AG09309 (cell line): ENCODE measurements at regions not wholly inside any gene's neighbourhood (a gene's known extent, or its start where the extent isn't known, plus 50 kb on each side); places are given as distances from the start of the nearest gene placed in this dataset.
"Not testable (repeated sequence)": the region's sequence is repeated elsewhere in the genome, so short reads cannot be mapped to it uniquely, and the experiment has no call there.

ENCODE experiments used
- DNase-seq: peaks from one replicate; pipeline ENCODE4 v3.0.0-alpha.2; 2010; ENCODE audit warnings: low read depth
- H3K4me3 ChIP-seq: 2 replicates; pipeline ENCODE4 v1.5.1; 2011; ENCODE audit warnings: mild to moderate bottlenecking, low read depth, low read length, moderate library complexity; ENCODE audit not compliant: control insufficient read depth
- TF ChIP-seq, protein P1 (sequence below): IDR thresholded peaks from 2 replicates; pipeline ENCODE4 v1.5.1; 2011; ENCODE audit warnings: mild to moderate bottlenecking, low read depth, low read length, inconsistent platforms; ENCODE audit not compliant: insufficient read depth, control insufficient read depth; ENCODE audit errors: missing control alignments

DNA sequence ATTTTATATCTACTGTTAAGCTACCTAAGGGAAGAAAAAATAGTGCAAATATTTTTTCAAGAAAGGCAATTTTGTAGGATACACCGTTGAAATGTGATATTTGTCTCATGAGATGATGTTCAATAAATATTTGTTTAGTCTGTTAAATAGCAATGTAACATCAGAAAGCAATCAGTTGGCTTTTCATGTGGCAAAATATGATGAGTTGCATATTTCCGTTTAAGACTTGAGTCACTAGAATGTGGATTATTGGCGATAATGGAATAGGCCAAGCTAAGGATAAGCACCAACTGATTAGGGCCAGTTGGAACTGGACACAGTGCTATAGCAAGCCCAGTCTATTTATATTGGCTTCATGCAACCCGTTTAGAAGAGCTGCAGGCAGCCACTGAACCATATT is 250.4 kb upstream of the SLC16A7 start:
- DNase-seq: no peak
- TF ChIP-seq, protein P1, sequence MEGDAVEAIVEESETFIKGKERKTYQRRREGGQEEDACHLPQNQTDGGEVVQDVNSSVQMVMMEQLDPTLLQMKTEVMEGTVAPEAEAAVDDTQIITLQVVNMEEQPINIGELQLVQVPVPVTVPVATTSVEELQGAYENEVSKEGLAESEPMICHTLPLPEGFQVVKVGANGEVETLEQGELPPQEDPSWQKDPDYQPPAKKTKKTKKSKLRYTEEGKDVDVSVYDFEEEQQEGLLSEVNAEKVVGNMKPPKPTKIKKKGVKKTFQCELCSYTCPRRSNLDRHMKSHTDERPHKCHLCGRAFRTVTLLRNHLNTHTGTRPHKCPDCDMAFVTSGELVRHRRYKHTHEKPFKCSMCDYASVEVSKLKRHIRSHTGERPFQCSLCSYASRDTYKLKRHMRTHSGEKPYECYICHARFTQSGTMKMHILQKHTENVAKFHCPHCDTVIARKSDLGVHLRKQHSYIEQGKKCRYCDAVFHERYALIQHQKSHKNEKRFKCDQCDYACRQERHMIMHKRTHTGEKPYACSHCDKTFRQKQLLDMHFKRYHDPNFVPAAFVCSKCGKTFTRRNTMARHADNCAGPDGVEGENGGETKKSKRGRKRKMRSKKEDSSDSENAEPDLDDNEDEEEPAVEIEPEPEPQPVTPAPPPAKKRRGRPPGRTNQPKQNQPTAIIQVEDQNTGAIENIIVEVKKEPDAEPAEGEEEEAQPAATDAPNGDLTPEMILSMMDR: no peak

DNA sequence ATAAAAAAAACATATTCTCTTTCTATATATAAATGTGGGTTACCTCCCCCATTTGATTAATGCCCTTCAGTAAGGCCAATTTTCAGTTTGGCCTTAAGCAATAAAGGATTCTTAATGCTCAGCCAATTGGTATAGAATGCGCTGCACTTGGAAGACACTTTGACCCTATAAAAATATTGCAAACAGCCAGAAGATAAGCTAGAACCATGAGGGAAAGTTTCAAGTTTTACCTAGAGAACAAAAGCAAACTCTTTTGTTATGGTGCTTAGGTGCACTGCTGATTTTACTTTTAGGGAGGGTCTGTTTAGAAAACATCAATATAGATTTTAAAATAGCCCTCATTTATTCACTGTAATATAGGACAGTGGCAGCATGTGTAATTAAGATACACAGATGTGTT is 251.6 kb upstream of the SLC16A7 start:
- no peak for DNase-seq
- H3K4me3 ChIP-seq: no peak overlapping the region
- TF ChIP-seq, protein P1: no peak

More for the DNA sequence above, 250.4 kb upstream of the SLC16A7 start:
- H3K4me3 ChIP-seq: no peak overlapping the region

DNA sequence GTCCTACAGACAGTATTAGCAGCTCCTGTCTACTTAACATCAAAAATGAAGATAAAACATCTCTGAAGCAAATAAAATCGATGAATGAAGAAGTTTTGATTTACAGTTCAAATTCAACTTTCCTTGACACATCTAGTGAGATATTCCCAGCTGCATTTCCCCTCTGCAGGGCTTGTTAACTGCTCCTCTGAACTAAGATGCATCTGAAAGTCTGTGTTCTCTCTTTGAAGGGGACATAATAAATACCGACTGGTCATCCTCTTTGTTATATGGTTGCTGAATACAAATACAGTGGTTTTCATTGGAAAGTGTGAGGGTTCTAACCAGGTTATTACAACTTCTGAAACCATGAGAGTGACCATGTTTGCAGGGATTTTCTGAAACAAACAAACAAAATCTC is 266.4 kb upstream of the SLC16A7 start:
- DNase-seq: no peak
- H3K4me3 ChIP-seq: no peak overlapping the region
- TF ChIP-seq, protein P1: no peak

DNA sequence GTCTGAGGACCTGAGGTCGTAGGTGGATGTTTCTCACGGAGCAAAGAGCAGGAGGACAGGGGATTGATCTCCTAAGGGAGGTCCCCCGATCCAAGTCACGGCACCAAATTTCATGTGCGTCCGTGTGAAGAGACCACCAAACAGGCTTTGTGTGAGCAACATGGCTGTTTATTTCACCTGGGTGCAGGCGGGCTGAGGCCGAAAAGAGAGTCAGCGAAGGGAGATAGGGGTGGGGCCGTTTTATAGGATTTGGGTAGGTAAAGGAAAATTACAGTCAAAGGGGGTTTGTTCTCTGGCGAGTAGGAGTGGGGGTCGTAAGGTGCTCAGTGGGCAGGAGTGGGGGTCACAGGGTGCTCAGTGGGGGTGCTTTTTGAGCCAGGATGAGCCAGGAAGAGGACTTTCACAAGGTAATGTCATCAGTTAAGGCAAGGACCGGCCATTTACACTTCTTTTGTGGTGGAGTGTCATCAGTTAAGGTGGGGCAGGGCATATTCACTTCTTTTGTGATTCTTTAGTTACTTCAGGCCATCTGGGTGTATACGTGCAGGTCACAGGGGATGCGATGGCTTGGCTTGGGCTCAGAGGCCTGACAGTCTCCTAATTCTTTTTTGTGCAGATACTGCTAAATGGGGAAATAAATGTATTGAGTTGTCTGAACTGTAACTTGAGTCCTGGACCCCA is 267.3 kb upstream of the SLC16A7 start:
- DNase-seq, H3K4me3 ChIP-seq: not testable (repeated sequence)

DNA sequence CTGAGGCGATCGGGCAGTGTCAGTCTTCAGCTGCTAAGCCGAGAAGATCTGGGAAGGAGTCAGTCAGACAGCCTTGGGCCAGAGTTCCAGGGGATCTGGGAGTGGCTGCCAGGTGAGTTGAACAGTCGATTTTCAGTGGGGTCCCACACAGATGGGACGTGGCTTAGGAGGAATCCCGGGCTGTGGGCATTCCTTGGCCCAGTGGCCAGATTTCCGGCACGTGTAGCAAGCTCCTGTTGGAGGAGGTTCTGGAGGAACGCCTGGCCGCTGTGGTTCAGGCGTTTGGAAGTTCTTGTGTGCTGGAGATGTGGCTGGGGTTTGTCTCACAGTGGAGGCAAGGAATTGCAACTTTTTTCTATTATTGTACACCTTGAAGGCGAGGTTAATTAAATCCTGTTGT is 269.4 kb upstream of the SLC16A7 start:
- not testable (repeated sequence) for H3K4me3 ChIP-seq, DNase-seq

DNA sequence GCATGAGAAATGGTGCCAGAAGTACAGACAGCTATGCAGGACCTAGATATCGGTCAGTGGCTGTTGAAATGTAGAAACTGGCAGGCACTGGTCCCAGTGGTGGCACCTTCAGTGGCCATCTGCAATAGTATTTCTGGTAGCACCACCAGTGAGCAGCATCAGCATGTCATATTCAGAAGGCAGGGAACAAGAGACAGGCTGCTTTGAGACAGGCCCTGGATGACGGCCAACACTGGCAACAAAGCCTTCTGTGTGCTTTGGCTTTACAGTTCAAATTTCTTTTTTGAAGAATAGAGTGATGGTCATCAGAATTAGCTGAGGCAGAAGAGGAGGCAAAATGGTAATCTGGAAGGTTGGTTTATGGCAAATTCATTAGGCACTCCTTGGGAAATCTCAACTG is 273.4 kb upstream of the SLC16A7 start:
- no peak for DNase-seq
- TF ChIP-seq, protein P1: no peak

DNA sequence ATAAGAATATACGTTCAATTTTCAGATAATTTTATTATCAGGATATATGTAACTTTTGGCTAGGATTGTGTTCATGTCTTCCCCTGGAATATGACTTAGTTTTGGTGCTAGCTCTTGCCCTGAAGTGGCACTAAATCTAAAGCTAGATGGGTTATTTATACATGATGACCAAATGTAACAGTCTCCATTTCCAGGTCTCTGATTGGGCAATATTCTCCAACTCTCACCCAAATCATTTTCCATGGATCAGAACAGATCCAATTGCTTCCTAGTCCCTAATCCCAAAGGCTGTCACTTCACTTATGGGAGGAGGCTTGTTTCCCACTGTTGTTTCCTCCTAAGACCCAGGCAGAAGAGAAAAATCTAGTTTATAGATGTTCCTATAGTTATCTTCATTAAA is 274.6 kb upstream of the SLC16A7 start:
- no peak for DNase-seq
- H3K4me3 ChIP-seq: no peak overlapping the region
- TF ChIP-seq, protein P1: no peak

More for the DNA sequence above, 273.4 kb upstream of the SLC16A7 start:
- H3K4me3 ChIP-seq: no peak overlapping the region

DNA sequence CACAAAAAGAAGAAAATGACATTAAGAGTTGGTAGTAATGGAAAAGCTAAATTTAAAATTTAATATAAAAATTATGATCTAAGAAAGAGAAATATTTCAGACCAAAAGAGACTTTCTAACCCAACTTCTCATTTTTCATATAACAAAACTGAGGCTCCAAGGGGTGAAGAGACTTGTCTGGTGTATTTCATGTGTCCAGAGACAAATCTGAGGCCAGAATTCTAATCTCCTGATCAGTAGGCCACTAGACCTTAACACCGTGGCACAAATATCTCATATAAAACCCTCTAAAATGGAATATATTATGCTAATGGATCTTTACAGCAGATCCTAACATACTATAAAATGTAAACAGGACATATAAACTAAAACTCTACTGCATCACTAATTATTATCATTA is 275.7 kb upstream of the SLC16A7 start:
- H3K4me3 ChIP-seq: no peak overlapping the region
- TF ChIP-seq, protein P1: no peak
- DNase-seq: no peak
